ENCODE measurements at regions not wholly inside any gene's neighbourhood (a gene's known extent, or its start where the extent isn't known, plus 50 kb on each side); places are given as distances from the start of the nearest gene placed in this dataset.
A peak's percentile ranks its signal among the peaks of the same experiment; 100 is the strongest.

- no peaks in the 10 kb centered on the region for H3K36me3 Mint-ChIP-seq (ENCODE audit: low read depth)
- ATAC-seq (replicated peaks), result no peak
- no peak overlapping the region for H3K4me3 Mint-ChIP-seq
- no peak overlapping the region for H3K27ac Mint-ChIP-seq
- H3K4me1 Mint-ChIP-seq, result no peaks in the 10 kb centered on the region
- H3K9me3 Mint-ChIP-seq, result no peaks in the 10 kb centered on the region
- H3K27me3 Mint-ChIP-seq, result no peaks in the 10 kb centered on the region
Measured at GRCh38 chr11:95338430-95338991, 107.5 kb upstream of the SESN3 start.

GRCh38 chr11:95337972-95338429 is 107.0 kb upstream of the SESN3 start:
- peak; percentile 42 for ATAC-seq (replicated peaks)
- no peak overlapping the region for H3K27ac Mint-ChIP-seq
- no peaks in the 10 kb centered on the region for H3K4me1 Mint-ChIP-seq
- no peaks in the 10 kb centered on the region for H3K27me3 Mint-ChIP-seq
- no peaks in the 10 kb centered on the region for H3K36me3 Mint-ChIP-seq (ENCODE audit: low read depth)
- no peak overlapping the region for H3K4me3 Mint-ChIP-seq
- no peaks in the 10 kb centered on the region for H3K9me3 Mint-ChIP-seq

DNA sequence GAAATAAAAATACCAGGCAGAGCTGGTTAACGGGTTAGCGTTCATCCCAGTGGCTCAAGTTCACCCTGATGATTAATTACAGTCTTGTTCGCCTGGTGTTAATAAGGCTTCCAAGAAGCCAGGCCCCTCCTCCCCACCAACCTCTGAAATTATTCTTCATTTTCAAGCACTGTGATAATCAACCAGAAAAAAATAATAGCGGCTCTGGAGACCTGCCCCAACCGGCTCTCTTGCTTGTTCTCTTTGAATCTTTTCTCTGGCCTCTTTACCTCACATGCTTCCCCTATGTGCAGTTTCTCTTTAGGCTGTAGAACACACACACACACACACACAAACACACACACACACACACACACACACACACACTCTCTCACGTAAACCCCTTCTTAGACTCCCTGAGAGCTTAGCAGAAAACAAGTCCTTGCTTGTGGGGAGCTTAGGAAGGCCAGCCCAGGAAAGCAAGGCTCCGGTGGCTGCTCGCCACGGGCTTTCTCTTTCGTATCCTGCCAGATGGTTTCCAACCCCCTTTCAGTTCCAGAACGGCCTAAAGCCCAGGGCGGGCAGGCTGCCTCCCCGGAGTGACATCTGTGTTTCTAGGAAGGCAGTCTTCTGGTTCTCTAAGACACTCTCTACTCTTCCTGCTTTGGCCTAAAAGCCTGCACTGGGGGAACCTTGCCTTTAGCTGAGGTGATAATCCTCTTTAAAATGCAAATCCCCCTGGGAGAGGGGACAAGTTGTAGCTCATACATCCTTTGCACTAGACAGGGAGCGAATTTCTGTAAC is 106.4 kb upstream of the SESN3 start:
- H3K4me3 Mint-ChIP-seq, result no peak overlapping the region
- no peaks in the 10 kb centered on the region for H3K36me3 Mint-ChIP-seq (ENCODE audit: low read depth)
- no peaks in the 10 kb centered on the region for H3K27me3 Mint-ChIP-seq
- H3K9me3 Mint-ChIP-seq, result no peaks in the 10 kb centered on the region
- H3K4me1 Mint-ChIP-seq, result no peaks in the 10 kb centered on the region
- ATAC-seq (replicated peaks), result peak; percentile 86
- no peak overlapping the region for H3K27ac Mint-ChIP-seq

DNA sequence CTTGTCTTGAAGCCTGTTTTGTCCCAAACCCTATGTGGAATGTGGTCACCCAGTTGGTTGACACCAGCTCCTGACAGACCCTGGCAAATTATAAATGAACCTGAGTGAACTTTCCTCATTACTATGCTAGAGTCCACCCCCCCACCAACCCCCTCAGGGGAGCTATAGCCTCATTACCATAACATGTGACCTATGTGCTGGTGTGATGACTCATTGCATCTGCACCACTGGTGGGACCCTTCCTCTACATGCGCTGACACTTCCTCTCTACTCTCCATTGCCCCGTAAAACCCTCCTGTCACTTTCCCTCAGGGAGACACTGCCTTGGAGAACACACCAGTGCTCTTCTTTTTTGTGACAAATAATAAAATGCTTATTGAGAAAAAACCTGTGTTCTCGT is 105.0 kb upstream of the SESN3 start:
- Mint-ChIP-seq H3K27me3 (no peaks in the 10 kb centered on the region), H3K4me1 (no peaks in the 10 kb centered on the region), H3K4me3 (no peak overlapping the region), H3K36me3 (ENCODE audit: low read depth) (no peaks in the 10 kb centered on the region), H3K9me3 (no peaks in the 10 kb centered on the region), H3K27ac (no peak overlapping the region)
- ATAC-seq (replicated peaks), result no peak

DNA sequence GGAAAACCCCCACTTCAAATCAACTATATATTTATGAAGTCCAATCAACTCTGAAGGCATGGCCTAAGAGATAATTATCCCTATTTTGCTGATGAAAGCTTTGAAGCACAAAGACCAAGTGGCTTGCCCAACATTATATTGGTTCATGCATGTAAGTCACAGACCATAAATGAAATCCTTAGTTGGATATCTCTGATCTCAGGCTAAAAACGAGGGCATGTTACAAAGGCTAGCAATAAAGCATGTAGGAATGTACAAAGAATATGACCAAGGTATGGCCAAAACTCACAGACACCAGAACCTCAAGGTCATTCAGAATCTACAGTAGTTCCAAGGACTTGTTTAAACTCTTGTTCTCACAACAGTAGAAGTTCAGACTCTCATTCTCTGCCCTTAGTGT is 100.2 kb upstream of the SESN3 start:
- H3K36me3 Mint-ChIP-seq (ENCODE audit: low read depth), result no peaks in the 10 kb centered on the region
- no peak overlapping the region for H3K27ac Mint-ChIP-seq
- H3K27me3 Mint-ChIP-seq, result no peaks in the 10 kb centered on the region
- no peak for ATAC-seq (replicated peaks)
- H3K4me3 Mint-ChIP-seq, result no peak overlapping the region
- H3K9me3 Mint-ChIP-seq, result no peaks in the 10 kb centered on the region
- H3K4me1 Mint-ChIP-seq, result no peaks in the 10 kb centered on the region

GRCh38 chr11:95330302-95330701 is 99.3 kb upstream of the SESN3 start:
- H3K27me3 Mint-ChIP-seq, result no peaks in the 10 kb centered on the region
- no peak for ATAC-seq (replicated peaks)
- no peak overlapping the region for H3K4me3 Mint-ChIP-seq
- H3K27ac Mint-ChIP-seq, result no peak overlapping the region
- H3K4me1 Mint-ChIP-seq, result no peaks in the 10 kb centered on the region
- no peaks in the 10 kb centered on the region for H3K36me3 Mint-ChIP-seq (ENCODE audit: low read depth)
- no peaks in the 10 kb centered on the region for H3K9me3 Mint-ChIP-seq

GRCh38 chr11:95327273-95327948 is 96.4 kb upstream of the SESN3 start:
- Mint-ChIP-seq H3K36me3 (ENCODE audit: low read depth) (no peaks in the 10 kb centered on the region), H3K4me1 (no peaks in the 10 kb centered on the region), H3K27me3 (no peaks in the 10 kb centered on the region), H3K27ac (no peak overlapping the region), H3K4me3 (no peak overlapping the region), H3K9me3 (no peaks in the 10 kb centered on the region)
- no peak for ATAC-seq (replicated peaks)

DNA sequence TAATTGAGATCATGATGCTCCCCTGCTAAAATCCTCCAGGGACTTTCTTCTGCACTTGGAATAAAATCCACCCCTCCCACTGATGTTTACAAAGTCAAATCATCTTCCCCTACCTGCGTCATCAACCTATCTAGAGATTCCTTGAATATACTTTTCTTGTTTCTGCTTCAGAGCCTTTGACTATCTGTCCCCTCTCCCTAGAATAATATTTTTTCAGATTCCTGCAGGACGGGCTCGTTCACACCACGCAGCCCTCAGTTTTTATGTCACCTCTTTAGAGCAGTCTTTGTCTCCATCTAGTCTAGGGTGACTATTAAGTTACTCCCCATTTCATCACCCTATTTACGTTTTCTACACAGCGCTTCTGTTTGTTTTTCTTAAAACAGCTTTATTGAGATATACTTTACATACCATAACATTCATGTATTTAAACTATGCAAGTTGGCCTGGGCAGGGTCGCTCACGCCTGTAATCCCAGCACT is 94.8 kb upstream of the SESN3 start:
- Mint-ChIP-seq H3K4me1 (no peaks in the 10 kb centered on the region), H3K36me3 (ENCODE audit: low read depth) (no peaks in the 10 kb centered on the region), H3K4me3 (no peak overlapping the region), H3K9me3 (no peaks in the 10 kb centered on the region), H3K27me3 (no peaks in the 10 kb centered on the region), H3K27ac (no peak overlapping the region)
- no peak for ATAC-seq (replicated peaks)

- Mint-ChIP-seq H3K4me1 (no peaks in the 10 kb centered on the region), H3K36me3 (ENCODE audit: low read depth) (no peaks in the 10 kb centered on the region), H3K4me3 (no peak overlapping the region), H3K9me3 (no peaks in the 10 kb centered on the region), H3K27me3 (no peaks in the 10 kb centered on the region), H3K27ac (no peak overlapping the region)
- ATAC-seq (replicated peaks), result no peak
Measured at GRCh38 chr11:95324826-95325225, 93.8 kb upstream of the SESN3 start.

GRCh38 chr11:95322539-95322938 is 91.5 kb upstream of the SESN3 start:
- Mint-ChIP-seq H3K27ac (no peak overlapping the region), H3K27me3 (no peaks in the 10 kb centered on the region), H3K36me3 (ENCODE audit: low read depth) (no peaks in the 10 kb centered on the region), H3K9me3 (no peaks in the 10 kb centered on the region), H3K4me3 (no peak overlapping the region), H3K4me1 (no peaks in the 10 kb centered on the region)
- no peak for ATAC-seq (replicated peaks)

DNA sequence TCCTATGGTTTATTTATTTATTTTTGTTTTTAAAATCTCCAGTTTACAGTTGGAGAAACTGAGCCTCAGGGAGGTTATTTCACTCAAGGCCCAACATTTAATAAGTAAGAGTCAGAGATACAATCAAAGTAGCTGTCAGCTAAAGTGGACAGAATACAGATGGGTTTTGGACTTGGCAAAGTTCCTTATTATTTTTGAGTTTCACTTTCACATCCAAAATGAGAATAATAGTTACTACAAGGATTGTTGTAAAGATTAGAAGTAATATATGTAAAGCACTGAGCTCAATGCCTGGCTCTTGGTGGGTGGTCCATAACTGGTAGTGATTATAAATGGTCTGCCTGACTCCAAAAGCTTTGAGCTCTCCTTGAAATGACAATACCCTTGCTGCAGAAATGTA is 87.5 kb upstream of the SESN3 start:
- H3K27ac Mint-ChIP-seq, result no peak overlapping the region
- H3K4me3 Mint-ChIP-seq, result no peak overlapping the region
- no peaks in the 10 kb centered on the region for H3K9me3 Mint-ChIP-seq
- ATAC-seq (replicated peaks), result no peak
- H3K4me1 Mint-ChIP-seq, result no peaks in the 10 kb centered on the region
- H3K36me3 Mint-ChIP-seq (ENCODE audit: low read depth), result no peaks in the 10 kb centered on the region
- no peaks in the 10 kb centered on the region for H3K27me3 Mint-ChIP-seq

- no peak overlapping the region for H3K27ac Mint-ChIP-seq
- no peaks in the 10 kb centered on the region for H3K36me3 Mint-ChIP-seq (ENCODE audit: low read depth)
- H3K9me3 Mint-ChIP-seq, result no peaks in the 10 kb centered on the region
- no peak overlapping the region for H3K4me3 Mint-ChIP-seq
- H3K4me1 Mint-ChIP-seq, result no peaks in the 10 kb centered on the region
- no peak for ATAC-seq (replicated peaks)
- no peaks in the 10 kb centered on the region for H3K27me3 Mint-ChIP-seq
Measured at GRCh38 chr11:95308512-95309035, 77.6 kb upstream of the SESN3 start.

DNA sequence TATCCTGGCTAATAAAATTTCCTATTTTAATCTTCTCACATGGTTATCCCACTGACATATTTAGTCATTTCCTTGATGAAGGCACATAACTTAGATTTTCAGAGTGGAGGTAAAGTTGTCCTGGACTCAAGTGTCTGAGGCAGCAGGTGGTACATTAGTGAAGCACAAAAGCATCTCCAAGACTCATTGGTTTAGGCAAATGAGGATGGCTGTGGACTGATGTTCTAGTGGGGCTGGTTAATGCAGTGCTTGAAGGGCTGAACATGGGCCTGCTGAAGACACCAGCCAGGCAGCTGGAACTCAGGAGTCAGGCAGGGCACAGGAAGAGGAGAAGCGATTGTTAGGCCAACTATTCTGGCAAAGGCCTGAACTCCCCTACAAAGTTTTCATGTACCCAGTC is 76.3 kb upstream of the SESN3 start:
- Mint-ChIP-seq H3K27me3 (no peaks in the 10 kb centered on the region), H3K4me1 (no peaks in the 10 kb centered on the region), H3K36me3 (ENCODE audit: low read depth) (no peaks in the 10 kb centered on the region), H3K4me3 (no peak overlapping the region), H3K27ac (no peak overlapping the region), H3K9me3 (no peaks in the 10 kb centered on the region)
- no peak for ATAC-seq (replicated peaks)

GRCh38 chr11:95306801-95307200 is 75.8 kb upstream of the SESN3 start:
- Mint-ChIP-seq H3K36me3 (ENCODE audit: low read depth) (no peaks in the 10 kb centered on the region), H3K27ac (no peak overlapping the region), H3K9me3 (no peaks in the 10 kb centered on the region), H3K27me3 (no peaks in the 10 kb centered on the region), H3K4me1 (no peaks in the 10 kb centered on the region), H3K4me3 (no peak overlapping the region)
- no peak for ATAC-seq (replicated peaks)

GRCh38 chr11:95306123-95306522 is 75.1 kb upstream of the SESN3 start:
- Mint-ChIP-seq H3K4me3 (no peak overlapping the region), H3K9me3 (no peaks in the 10 kb centered on the region), H3K27ac (no peak overlapping the region), H3K4me1 (no peaks in the 10 kb centered on the region), H3K27me3 (no peaks in the 10 kb centered on the region), H3K36me3 (ENCODE audit: low read depth) (no peaks in the 10 kb centered on the region)
- ATAC-seq (replicated peaks), result no peak
